ENCODE measurements at regions not wholly inside any gene's neighbourhood (a gene's known extent, or its start where the extent isn't known, plus 50 kb on each side); places are given as distances from the start of the nearest gene placed in this dataset.

DNA sequence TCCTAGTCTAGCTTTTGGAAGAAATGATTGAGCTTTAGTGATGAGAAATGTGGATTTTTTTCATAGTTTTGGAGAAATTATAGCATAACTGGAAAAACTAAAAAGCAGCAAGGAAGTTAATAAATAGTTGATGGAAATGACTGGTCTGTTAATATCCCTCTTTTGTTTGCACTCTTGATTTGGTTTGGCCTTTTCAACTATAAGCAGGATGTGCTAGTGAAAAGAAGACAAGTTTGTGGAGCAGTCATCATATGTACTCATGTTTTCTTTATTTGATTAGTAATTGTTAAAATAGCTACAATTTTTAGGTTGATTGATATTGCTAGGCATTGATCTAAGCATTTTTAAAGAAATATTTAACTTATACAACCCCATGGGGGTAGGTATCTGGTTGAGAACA is 374.7 kb downstream of the TAF11L14 start:
- Histone ChIP-seq H3K4me3 (ENCODE audit: low read length in 2 of 2) (no peak overlapping the region), H3K9ac (ENCODE audit: low read depth in 1 of 2, low read length in 2 of 2) (no peak overlapping the region), H3K4me1 (ENCODE audit: control insufficient read depth in 2 of 2, insufficient read depth in 2 of 2, low read length in 2 of 2) (no peaks in the 10 kb centered on the region), H3K36me3 (ENCODE audit: control insufficient read depth in 2 of 2, insufficient read depth in 2 of 2, low read length in 2 of 2) (no peaks in the 10 kb centered on the region), H3K27me3 (ENCODE audit: control insufficient read depth in 2 of 2, insufficient read depth in 2 of 2, low read length in 2 of 2) (no peaks in the 10 kb centered on the region), H3K27ac (ENCODE audit: low read depth in 2 of 2, low read length in 2 of 2) (no peak overlapping the region), H3K9me3 (ENCODE audit: control insufficient read depth in 2 of 2, low read length in 2 of 2) (no peaks in the 10 kb centered on the region)

DNA sequence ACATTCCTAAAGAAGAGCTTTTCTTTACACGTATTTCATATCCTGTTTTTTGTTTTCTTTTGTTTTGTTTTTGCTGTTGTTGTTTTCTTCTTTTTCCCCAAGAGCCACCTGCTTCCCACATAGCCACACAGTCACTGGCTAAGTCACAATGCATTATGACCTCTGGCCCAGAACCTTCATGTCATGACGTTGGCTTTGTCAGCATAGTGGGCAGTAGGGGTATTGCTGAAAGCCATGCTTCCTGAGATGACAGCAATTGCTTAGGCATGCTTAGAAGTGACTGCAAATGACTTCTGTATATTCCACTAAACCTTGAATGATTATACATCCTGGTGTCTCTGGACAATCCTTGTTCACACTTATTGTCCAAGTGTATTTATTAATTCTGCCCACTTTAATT is 375.8 kb downstream of the TAF11L14 start:
- Histone ChIP-seq H3K36me3 (ENCODE audit: control insufficient read depth in 2 of 2, insufficient read depth in 2 of 2, low read length in 2 of 2) (no peaks in the 10 kb centered on the region), H3K4me1 (ENCODE audit: control insufficient read depth in 2 of 2, insufficient read depth in 2 of 2, low read length in 2 of 2) (no peaks in the 10 kb centered on the region), H3K27ac (ENCODE audit: low read depth in 2 of 2, low read length in 2 of 2) (no peak overlapping the region), H3K4me3 (ENCODE audit: low read length in 2 of 2) (no peak overlapping the region), H3K9me3 (ENCODE audit: control insufficient read depth in 2 of 2, low read length in 2 of 2) (no peaks in the 10 kb centered on the region), H3K9ac (ENCODE audit: low read depth in 1 of 2, low read length in 2 of 2) (no peak overlapping the region), H3K27me3 (ENCODE audit: control insufficient read depth in 2 of 2, insufficient read depth in 2 of 2, low read length in 2 of 2) (no peaks in the 10 kb centered on the region)

DNA sequence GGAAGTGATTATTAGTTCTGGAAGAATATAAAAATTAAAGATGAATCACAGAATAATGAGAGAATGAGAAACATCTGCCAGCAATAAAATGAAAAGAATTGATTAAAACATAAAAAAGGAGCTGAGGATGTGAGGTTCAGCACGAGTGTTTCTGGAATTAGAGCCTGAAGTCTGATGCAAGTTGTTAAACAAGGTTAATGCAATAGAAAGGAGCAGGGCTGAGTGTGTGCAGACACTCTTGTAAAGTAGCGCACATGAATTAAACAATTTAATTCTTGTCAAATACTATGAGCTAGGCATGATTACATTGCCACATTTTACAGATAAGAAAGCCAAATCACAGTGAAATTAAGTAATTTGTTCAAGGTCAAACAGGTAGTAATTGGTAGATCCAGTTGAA is 384.2 kb downstream of the TAF11L14 start:
- H3K27ac ChIP-seq (ENCODE audit: low read depth in 2 of 2, low read length in 2 of 2) = no peak overlapping the region
- no peaks in the 10 kb centered on the region for H3K4me1 ChIP-seq (ENCODE audit: control insufficient read depth in 2 of 2, insufficient read depth in 2 of 2, low read length in 2 of 2)
- no peaks in the 10 kb centered on the region for H3K27me3 ChIP-seq (ENCODE audit: control insufficient read depth in 2 of 2, insufficient read depth in 2 of 2, low read length in 2 of 2)
- H3K36me3 ChIP-seq (ENCODE audit: control insufficient read depth in 2 of 2, insufficient read depth in 2 of 2, low read length in 2 of 2) = no peaks in the 10 kb centered on the region
- no peak overlapping the region for H3K4me3 ChIP-seq (ENCODE audit: low read length in 2 of 2)
- H3K9me3 ChIP-seq (ENCODE audit: control insufficient read depth in 2 of 2, low read length in 2 of 2) = no peaks in the 10 kb centered on the region
- no peak overlapping the region for H3K9ac ChIP-seq (ENCODE audit: low read depth in 1 of 2, low read length in 2 of 2)

DNA sequence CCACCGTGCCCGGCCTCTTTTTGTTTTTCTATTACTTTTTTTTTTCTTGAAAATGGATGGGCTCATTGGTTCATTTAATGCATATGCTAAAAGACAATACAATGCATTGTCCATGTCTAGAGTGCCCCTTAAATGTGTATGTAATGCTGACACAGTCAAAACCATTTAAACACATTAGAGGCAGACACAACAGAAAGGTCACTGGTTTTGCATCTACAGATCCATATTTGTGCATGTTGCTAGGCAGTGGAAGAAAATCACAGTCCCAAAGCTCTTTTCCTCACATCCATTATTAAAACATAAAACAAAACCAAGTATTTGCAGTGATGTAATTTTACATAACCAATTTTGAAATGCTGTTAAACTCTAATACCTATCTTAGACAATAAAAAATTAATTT is 389.0 kb downstream of the TAF11L14 start:
- Histone ChIP-seq H3K4me3 (ENCODE audit: low read length in 2 of 2) (no peak overlapping the region), H3K9ac (ENCODE audit: low read depth in 1 of 2, low read length in 2 of 2) (no peak overlapping the region), H3K36me3 (ENCODE audit: control insufficient read depth in 2 of 2, insufficient read depth in 2 of 2, low read length in 2 of 2) (no peaks in the 10 kb centered on the region), H3K4me1 (ENCODE audit: control insufficient read depth in 2 of 2, insufficient read depth in 2 of 2, low read length in 2 of 2) (no peaks in the 10 kb centered on the region), H3K27me3 (ENCODE audit: control insufficient read depth in 2 of 2, insufficient read depth in 2 of 2, low read length in 2 of 2) (no peaks in the 10 kb centered on the region), H3K27ac (ENCODE audit: low read depth in 2 of 2, low read length in 2 of 2) (no peak overlapping the region), H3K9me3 (ENCODE audit: control insufficient read depth in 2 of 2, low read length in 2 of 2) (no peaks in the 10 kb centered on the region)

DNA sequence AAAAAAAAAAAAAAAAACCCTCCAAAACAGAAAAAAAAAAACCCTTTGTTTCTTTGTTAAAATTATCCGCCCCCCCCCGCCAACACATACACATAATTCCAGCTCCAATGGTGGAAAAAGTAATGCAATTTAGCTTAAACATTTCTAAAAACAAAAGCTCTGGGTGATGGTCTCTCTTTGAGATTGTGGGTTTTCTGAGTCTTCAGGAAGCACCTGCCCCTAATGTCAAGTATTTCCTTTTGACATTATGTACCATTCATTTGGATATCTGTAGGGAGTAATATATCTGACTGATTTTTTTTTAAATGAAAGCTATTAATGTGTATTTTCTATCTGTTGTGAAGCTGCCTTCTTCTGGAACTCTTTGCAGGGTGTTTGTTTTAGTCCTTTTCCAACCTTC is 389.7 kb downstream of the TAF11L14 start:
- H3K4me3 ChIP-seq (ENCODE audit: low read length in 2 of 2) = no peak overlapping the region
- no peaks in the 10 kb centered on the region for H3K4me1 ChIP-seq (ENCODE audit: control insufficient read depth in 2 of 2, insufficient read depth in 2 of 2, low read length in 2 of 2)
- no peaks in the 10 kb centered on the region for H3K27me3 ChIP-seq (ENCODE audit: control insufficient read depth in 2 of 2, insufficient read depth in 2 of 2, low read length in 2 of 2)
- H3K27ac ChIP-seq (ENCODE audit: low read depth in 2 of 2, low read length in 2 of 2) = no peak overlapping the region
- H3K36me3 ChIP-seq (ENCODE audit: control insufficient read depth in 2 of 2, insufficient read depth in 2 of 2, low read length in 2 of 2) = no peaks in the 10 kb centered on the region
- no peak overlapping the region for H3K9ac ChIP-seq (ENCODE audit: low read depth in 1 of 2, low read length in 2 of 2)
- H3K9me3 ChIP-seq (ENCODE audit: control insufficient read depth in 2 of 2, low read length in 2 of 2) = no peaks in the 10 kb centered on the region

DNA sequence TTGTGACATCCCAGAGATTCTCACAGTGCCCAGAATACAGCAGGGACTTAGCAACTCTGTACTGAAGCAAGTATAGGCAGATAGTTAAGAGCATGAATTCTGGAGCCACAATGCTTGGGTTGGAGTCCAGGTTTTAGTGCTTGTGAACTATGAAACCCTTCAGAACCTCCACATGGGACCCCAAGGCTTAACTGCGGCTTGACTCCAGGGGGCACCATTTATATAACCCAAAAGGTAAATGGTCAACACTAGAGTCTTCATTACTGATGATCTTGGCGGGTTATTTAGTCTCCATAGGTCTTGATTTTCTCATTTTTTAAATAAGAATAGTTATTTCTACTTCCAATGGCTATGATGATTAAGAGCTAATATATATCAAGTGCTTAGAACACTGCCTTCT is 390.3 kb downstream of the TAF11L14 start:
- no peaks in the 10 kb centered on the region for H3K36me3 ChIP-seq (ENCODE audit: control insufficient read depth in 2 of 2, insufficient read depth in 2 of 2, low read length in 2 of 2)
- H3K4me3 ChIP-seq (ENCODE audit: low read length in 2 of 2) = no peak overlapping the region
- H3K4me1 ChIP-seq (ENCODE audit: control insufficient read depth in 2 of 2, insufficient read depth in 2 of 2, low read length in 2 of 2) = no peaks in the 10 kb centered on the region
- H3K27me3 ChIP-seq (ENCODE audit: control insufficient read depth in 2 of 2, insufficient read depth in 2 of 2, low read length in 2 of 2) = no peaks in the 10 kb centered on the region
- H3K9me3 ChIP-seq (ENCODE audit: control insufficient read depth in 2 of 2, low read length in 2 of 2) = no peaks in the 10 kb centered on the region
- no peak overlapping the region for H3K9ac ChIP-seq (ENCODE audit: low read depth in 1 of 2, low read length in 2 of 2)
- no peak overlapping the region for H3K27ac ChIP-seq (ENCODE audit: low read depth in 2 of 2, low read length in 2 of 2)

DNA sequence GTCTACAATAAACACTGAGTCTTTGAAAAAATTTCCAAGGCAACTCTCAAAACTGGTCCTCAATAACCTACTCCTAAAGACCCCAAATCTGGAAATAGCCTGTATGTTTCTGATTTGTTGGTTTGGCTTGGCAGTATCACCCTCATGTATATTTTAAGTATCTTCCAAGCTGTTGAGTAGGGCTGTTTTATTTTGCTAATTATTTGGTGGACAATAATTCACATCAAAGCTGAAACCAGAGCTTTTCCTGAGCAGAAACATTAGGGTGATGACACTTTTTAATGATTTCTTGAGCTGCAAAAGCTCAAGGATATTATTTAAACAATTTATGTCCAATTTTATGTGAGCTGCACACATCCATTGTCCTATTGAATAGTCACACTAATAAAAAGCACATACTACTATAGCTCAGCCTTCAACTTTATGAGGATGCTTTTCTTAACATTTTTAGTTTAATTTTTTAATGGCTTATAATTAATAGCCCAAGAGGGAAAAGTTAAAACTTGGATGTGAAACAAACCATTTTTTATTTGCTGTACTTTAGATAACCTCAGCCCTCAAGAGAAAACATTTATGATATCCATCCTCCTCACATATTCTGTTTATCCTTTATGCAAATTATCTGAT is 393.1 kb downstream of the TAF11L14 start:
- H3K27me3 ChIP-seq (ENCODE audit: control insufficient read depth in 2 of 2, insufficient read depth in 2 of 2, low read length in 2 of 2) = no peaks in the 10 kb centered on the region
- no peaks in the 10 kb centered on the region for H3K9me3 ChIP-seq (ENCODE audit: control insufficient read depth in 2 of 2, low read length in 2 of 2)
- H3K9ac ChIP-seq (ENCODE audit: low read depth in 1 of 2, low read length in 2 of 2) = no peak overlapping the region
- H3K27ac ChIP-seq (ENCODE audit: low read depth in 2 of 2, low read length in 2 of 2) = no peak overlapping the region
- no peaks in the 10 kb centered on the region for H3K36me3 ChIP-seq (ENCODE audit: control insufficient read depth in 2 of 2, insufficient read depth in 2 of 2, low read length in 2 of 2)
- no peaks in the 10 kb centered on the region for H3K4me1 ChIP-seq (ENCODE audit: control insufficient read depth in 2 of 2, insufficient read depth in 2 of 2, low read length in 2 of 2)
- no peak overlapping the region for H3K4me3 ChIP-seq (ENCODE audit: low read length in 2 of 2)

DNA sequence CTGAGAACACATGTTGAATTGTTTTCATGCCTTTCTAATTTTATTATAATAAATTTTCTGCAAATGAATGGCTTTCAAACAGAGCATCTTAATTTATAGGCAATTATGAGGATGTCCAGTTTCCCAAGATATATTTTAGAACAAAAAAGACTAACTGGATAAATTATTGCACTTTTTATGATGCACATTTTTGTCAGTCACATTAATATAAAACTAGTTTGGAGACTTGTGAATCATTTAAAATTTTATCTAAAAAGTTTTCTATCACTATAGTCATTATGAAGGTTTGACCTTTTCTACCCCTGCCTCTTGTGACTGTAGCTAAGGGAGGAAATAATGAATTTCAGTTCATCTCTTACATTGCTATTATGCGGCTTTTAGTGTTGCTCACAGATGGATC is 393.8 kb downstream of the TAF11L14 start:
- H3K9ac ChIP-seq (ENCODE audit: low read depth in 1 of 2, low read length in 2 of 2) = no peak overlapping the region
- no peaks in the 10 kb centered on the region for H3K4me1 ChIP-seq (ENCODE audit: control insufficient read depth in 2 of 2, insufficient read depth in 2 of 2, low read length in 2 of 2)
- H3K27ac ChIP-seq (ENCODE audit: low read depth in 2 of 2, low read length in 2 of 2) = no peak overlapping the region
- H3K9me3 ChIP-seq (ENCODE audit: control insufficient read depth in 2 of 2, low read length in 2 of 2) = no peaks in the 10 kb centered on the region
- H3K4me3 ChIP-seq (ENCODE audit: low read length in 2 of 2) = no peak overlapping the region
- H3K27me3 ChIP-seq (ENCODE audit: control insufficient read depth in 2 of 2, insufficient read depth in 2 of 2, low read length in 2 of 2) = no peaks in the 10 kb centered on the region
- no peaks in the 10 kb centered on the region for H3K36me3 ChIP-seq (ENCODE audit: control insufficient read depth in 2 of 2, insufficient read depth in 2 of 2, low read length in 2 of 2)

DNA sequence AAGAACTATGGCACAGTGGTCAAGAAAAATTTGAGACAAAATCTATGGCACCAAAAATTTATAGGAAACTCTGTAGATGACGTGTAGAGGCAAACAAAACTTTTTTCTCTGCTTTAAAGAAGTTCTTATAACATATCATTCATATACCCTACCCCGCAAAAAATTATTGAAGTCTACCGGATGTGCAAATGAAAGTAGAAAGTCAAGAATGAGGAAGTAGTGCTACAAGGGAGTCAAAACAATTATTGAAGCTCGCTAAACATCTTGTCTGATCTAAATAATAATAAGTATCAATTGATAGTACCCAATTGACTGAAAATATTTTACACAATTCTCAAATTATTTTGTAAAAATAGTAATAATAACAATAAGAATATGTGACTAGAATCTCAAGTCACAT is 398.5 kb downstream of the TAF11L14 start:
- H3K4me1 ChIP-seq (ENCODE audit: control insufficient read depth in 2 of 2, insufficient read depth in 2 of 2, low read length in 2 of 2) = no peaks in the 10 kb centered on the region
- no peaks in the 10 kb centered on the region for H3K27me3 ChIP-seq (ENCODE audit: control insufficient read depth in 2 of 2, insufficient read depth in 2 of 2, low read length in 2 of 2)
- H3K9me3 ChIP-seq (ENCODE audit: control insufficient read depth in 2 of 2, low read length in 2 of 2) = peaks cover 0 to 3% of the 10 kb centered on the region in 2 donors
- no peaks in the 10 kb centered on the region for H3K36me3 ChIP-seq (ENCODE audit: control insufficient read depth in 2 of 2, insufficient read depth in 2 of 2, low read length in 2 of 2)
- H3K4me3 ChIP-seq (ENCODE audit: low read length in 2 of 2) = no peak overlapping the region
- no peak overlapping the region for H3K27ac ChIP-seq (ENCODE audit: low read depth in 2 of 2, low read length in 2 of 2)
- H3K9ac ChIP-seq (ENCODE audit: low read depth in 1 of 2, low read length in 2 of 2) = no peak overlapping the region

DNA sequence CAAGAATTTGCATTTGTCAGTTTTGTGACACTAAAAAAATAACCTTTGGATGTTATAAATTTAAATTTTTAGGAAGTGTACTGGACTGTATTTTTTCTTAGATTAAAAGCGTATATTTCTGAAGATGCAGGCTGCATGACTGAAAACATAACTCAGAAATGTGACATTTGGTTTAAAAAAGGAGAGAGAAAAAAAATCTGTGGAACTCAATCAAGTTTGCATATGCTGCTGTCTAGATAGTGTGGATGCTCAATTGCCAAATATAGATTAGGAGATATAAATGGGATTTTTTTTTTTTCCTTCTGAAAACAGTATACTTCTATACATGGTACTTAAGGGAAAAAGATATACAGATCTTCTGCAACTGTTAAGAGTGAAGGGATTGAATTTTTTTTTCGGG is 402.3 kb downstream of the TAF11L14 start:
- H3K27me3 ChIP-seq (ENCODE audit: control insufficient read depth in 2 of 2, insufficient read depth in 2 of 2, low read length in 2 of 2) = no peaks in the 10 kb centered on the region
- H3K9ac ChIP-seq (ENCODE audit: low read depth in 1 of 2, low read length in 2 of 2) = no peak overlapping the region
- no peak overlapping the region for H3K4me3 ChIP-seq (ENCODE audit: low read length in 2 of 2)
- H3K36me3 ChIP-seq (ENCODE audit: control insufficient read depth in 2 of 2, insufficient read depth in 2 of 2, low read length in 2 of 2) = no peaks in the 10 kb centered on the region
- H3K9me3 ChIP-seq (ENCODE audit: control insufficient read depth in 2 of 2, low read length in 2 of 2) = peaks cover 0 to 3% of the 10 kb centered on the region in 2 donors
- H3K4me1 ChIP-seq (ENCODE audit: control insufficient read depth in 2 of 2, insufficient read depth in 2 of 2, low read length in 2 of 2) = no peaks in the 10 kb centered on the region
- no peak overlapping the region for H3K27ac ChIP-seq (ENCODE audit: low read depth in 2 of 2, low read length in 2 of 2)

DNA sequence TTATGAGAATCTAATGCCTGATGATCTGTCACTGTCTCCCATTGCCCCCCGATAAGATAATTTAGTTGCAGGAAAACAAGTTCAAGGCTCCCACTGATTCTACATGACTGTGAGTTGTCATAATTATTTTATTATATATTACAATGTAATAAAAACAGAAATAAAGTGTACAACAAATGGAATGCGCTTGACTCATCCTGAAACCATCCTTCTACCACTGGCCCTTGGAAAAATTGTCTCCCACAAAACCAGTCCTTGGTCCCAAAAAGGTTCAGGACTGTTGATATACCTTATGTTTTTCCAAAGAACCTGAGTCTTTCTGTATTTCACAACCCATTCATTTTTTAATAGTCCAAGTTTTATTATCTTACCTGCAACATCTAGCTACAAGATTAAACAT is 403.5 kb downstream of the TAF11L14 start:
- Histone ChIP-seq H3K27me3 (ENCODE audit: control insufficient read depth in 2 of 2, insufficient read depth in 2 of 2, low read length in 2 of 2) (no peaks in the 10 kb centered on the region), H3K4me3 (ENCODE audit: low read length in 2 of 2) (no peak overlapping the region), H3K4me1 (ENCODE audit: control insufficient read depth in 2 of 2, insufficient read depth in 2 of 2, low read length in 2 of 2) (no peaks in the 10 kb centered on the region), H3K9ac (ENCODE audit: low read depth in 1 of 2, low read length in 2 of 2) (no peak overlapping the region), H3K27ac (ENCODE audit: low read depth in 2 of 2, low read length in 2 of 2) (no peak overlapping the region), H3K9me3 (ENCODE audit: control insufficient read depth in 2 of 2, low read length in 2 of 2) (peaks cover 0 to 3% of the 10 kb centered on the region in 2 donors), H3K36me3 (ENCODE audit: control insufficient read depth in 2 of 2, insufficient read depth in 2 of 2, low read length in 2 of 2) (no peaks in the 10 kb centered on the region)
